Nucleus accumbens (tissue), 56 donors: ENCODE measurements at regions not wholly inside any gene's neighbourhood (a gene's known extent, or its start where the extent isn't known, plus 50 kb on each side); places are given as distances from the start of the nearest gene placed in this dataset.

Experiments used
- DNase-seq, 56 donors: peaks; one replicate each; lab custom pipeline; 2025; lab: John Stamatoyannopoulos, UW

GRCh38 chr10:88081457-88082054, 218.1 kb downstream of the PTEN start:
- no peak for DNase-seq

GRCh38 chr10:88082391-88082790, 219.0 kb downstream of the PTEN start:
- no peak for DNase-seq

- no peak for DNase-seq
Observed at GRCh38 chr10:88082806-88083596, 219.6 kb downstream of the PTEN start.

GRCh38 chr10:88083597-88083989, 220.2 kb downstream of the PTEN start:
- no peak for DNase-seq

- DNase-seq: no peak
Observed at GRCh38 chr10:88086187-88086960, 222.9 kb downstream of the PTEN start.

GRCh38 chr10:88088441-88089340, 225.3 kb downstream of the PTEN start:
- DNase-seq: peak in 1 of 56 donors; percentile 6

- DNase-seq: no peak
Observed at GRCh38 chr10:88089498-88089897, 226.1 kb downstream of the PTEN start.

- no peak for DNase-seq
Observed at GRCh38 chr10:88090568-88091214, 227.3 kb downstream of the PTEN start.

GRCh38 chr10:88091490-88092061, 228.2 kb downstream of the PTEN start:
- DNase-seq: no peak

- DNase-seq: no peak
Observed at GRCh38 chr10:88092265-88092664, 228.8 kb downstream of the PTEN start.

- peak in 4 of 56 donors; percentile 5 to 24 (median 12) for DNase-seq
Observed at GRCh38 chr10:88092973-88093372, 229.5 kb downstream of the PTEN start.

GRCh38 chr10:88094795-88095194, 231.4 kb downstream of the PTEN start:
- DNase-seq: no peak

GRCh38 chr10:88095223-88095721, 231.8 kb downstream of the PTEN start:
- DNase-seq: no peak

- no peak for DNase-seq
Observed at GRCh38 chr10:88095778-88096431, 232.5 kb downstream of the PTEN start.

- DNase-seq: no peak
Observed at GRCh38 chr10:88097092-88097516, 233.7 kb downstream of the PTEN start.

- DNase-seq: no peak
Observed at GRCh38 chr10:88097536-88097935, 234.1 kb downstream of the PTEN start.

GRCh38 chr10:88100281-88100680, 236.9 kb downstream of the PTEN start:
- no peak for DNase-seq

- no peak for DNase-seq
Observed at GRCh38 chr10:88101666-88102065, 238.2 kb downstream of the PTEN start.

GRCh38 chr10:88103576-88103975, 240.2 kb downstream of the PTEN start:
- DNase-seq: no peak
